ENCODE measurements at regions not wholly inside any gene's neighbourhood (a gene's known extent, or its start where the extent isn't known, plus 50 kb on each side); places are given as distances from the start of the nearest gene placed in this dataset.
A peak's percentile ranks its signal among the peaks of the same experiment; 100 is the strongest.

- H3K27ac Mint-ChIP-seq, result no peak overlapping the region
- H3K4me1 Mint-ChIP-seq, result no peaks in the 10 kb centered on the region
- H3K36me3 Mint-ChIP-seq (ENCODE audit: low read depth), result no peaks in the 10 kb centered on the region
- H3K9me3 Mint-ChIP-seq, result no peaks in the 10 kb centered on the region
- ATAC-seq (replicated peaks), result no peak
- no peak overlapping the region for H3K4me3 Mint-ChIP-seq
- peaks cover 3% of the 10 kb centered on the region for H3K27me3 Mint-ChIP-seq
These were observed 53.0 kb upstream of the DAZL start for GRCh38 chr3:16658004-16658924.

GRCh38 chr3:16658925-16659793, 53.9 kb upstream of the DAZL start:
- no peaks in the 10 kb centered on the region for H3K4me1 Mint-ChIP-seq
- no peaks in the 10 kb centered on the region for H3K36me3 Mint-ChIP-seq (ENCODE audit: low read depth)
- H3K9me3 Mint-ChIP-seq, result no peaks in the 10 kb centered on the region
- H3K4me3 Mint-ChIP-seq, result no peak overlapping the region
- ATAC-seq (replicated peaks), result no peak
- no peak overlapping the region for H3K27ac Mint-ChIP-seq
- peaks cover 3% of the 10 kb centered on the region for H3K27me3 Mint-ChIP-seq

- no peaks in the 10 kb centered on the region for H3K36me3 Mint-ChIP-seq (ENCODE audit: low read depth)
- peaks cover 17% of the 10 kb centered on the region for H3K27me3 Mint-ChIP-seq
- ATAC-seq (replicated peaks), result no peak
- no peaks in the 10 kb centered on the region for H3K9me3 Mint-ChIP-seq
- H3K27ac Mint-ChIP-seq, result no peak overlapping the region
- no peaks in the 10 kb centered on the region for H3K4me1 Mint-ChIP-seq
- no peak overlapping the region for H3K4me3 Mint-ChIP-seq
These were observed 58.9 kb upstream of the DAZL start for GRCh38 chr3:16663854-16664712.

- no peak overlapping the region for H3K27ac Mint-ChIP-seq
- no peaks in the 10 kb centered on the region for H3K36me3 Mint-ChIP-seq (ENCODE audit: low read depth)
- H3K9me3 Mint-ChIP-seq, result no peaks in the 10 kb centered on the region
- H3K4me3 Mint-ChIP-seq, result no peak overlapping the region
- no peaks in the 10 kb centered on the region for H3K4me1 Mint-ChIP-seq
- peaks cover 16% of the 10 kb centered on the region for H3K27me3 Mint-ChIP-seq
- ATAC-seq (replicated peaks), result peak; percentile 66
These were observed 60.1 kb upstream of the DAZL start for GRCh38 chr3:16665282-16665741.

- ATAC-seq (replicated peaks), result no peak
- Mint-ChIP-seq H3K36me3 (ENCODE audit: low read depth) (no peaks in the 10 kb centered on the region), H3K9me3 (no peaks in the 10 kb centered on the region), H3K4me3 (no peak overlapping the region), H3K27me3 (peaks cover 16% of the 10 kb centered on the region), H3K4me1 (no peaks in the 10 kb centered on the region), H3K27ac (no peak overlapping the region)
These were observed 61.0 kb upstream of the DAZL start for GRCh38 chr3:16666206-16666605.

- Mint-ChIP-seq H3K27ac (no peak overlapping the region), H3K4me3 (no peak overlapping the region), H3K27me3 (peaks cover 16% of the 10 kb centered on the region), H3K36me3 (ENCODE audit: low read depth) (no peaks in the 10 kb centered on the region), H3K9me3 (no peaks in the 10 kb centered on the region), H3K4me1 (no peaks in the 10 kb centered on the region)
- no peak for ATAC-seq (replicated peaks)
These were observed 62.4 kb upstream of the DAZL start for GRCh38 chr3:16667633-16668032.

- H3K9me3 Mint-ChIP-seq, result no peaks in the 10 kb centered on the region
- no peak overlapping the region for H3K4me3 Mint-ChIP-seq
- H3K27ac Mint-ChIP-seq, result no peak overlapping the region
- no peaks in the 10 kb centered on the region for H3K4me1 Mint-ChIP-seq
- ATAC-seq (replicated peaks), result no peak
- H3K27me3 Mint-ChIP-seq, result peaks cover 16% of the 10 kb centered on the region
- H3K36me3 Mint-ChIP-seq (ENCODE audit: low read depth), result no peaks in the 10 kb centered on the region
These were observed 63.7 kb upstream of the DAZL start for GRCh38 chr3:16668776-16669545.

GRCh38 chr3:16670191-16670590, 65.0 kb upstream of the DAZL start:
- H3K27ac Mint-ChIP-seq, result no peak overlapping the region
- H3K9me3 Mint-ChIP-seq, result no peaks in the 10 kb centered on the region
- peaks cover 12% of the 10 kb centered on the region for H3K27me3 Mint-ChIP-seq
- ATAC-seq (replicated peaks), result no peak
- no peaks in the 10 kb centered on the region for H3K36me3 Mint-ChIP-seq (ENCODE audit: low read depth)
- no peak overlapping the region for H3K4me3 Mint-ChIP-seq
- H3K4me1 Mint-ChIP-seq, result no peaks in the 10 kb centered on the region

GRCh38 chr3:16671690-16672089, 66.5 kb upstream of the DAZL start:
- ATAC-seq (replicated peaks), result no peak
- H3K36me3 Mint-ChIP-seq (ENCODE audit: low read depth), result no peaks in the 10 kb centered on the region
- H3K27ac Mint-ChIP-seq, result no peak overlapping the region
- H3K4me1 Mint-ChIP-seq, result no peaks in the 10 kb centered on the region
- H3K27me3 Mint-ChIP-seq, result peaks cover 8% of the 10 kb centered on the region
- no peaks in the 10 kb centered on the region for H3K9me3 Mint-ChIP-seq
- no peak overlapping the region for H3K4me3 Mint-ChIP-seq

GRCh38 chr3:16673530-16673929, 68.3 kb upstream of the DAZL start:
- Mint-ChIP-seq H3K36me3 (ENCODE audit: low read depth) (no peaks in the 10 kb centered on the region), H3K9me3 (peaks cover 3% of the 10 kb centered on the region), H3K4me3 (no peak overlapping the region), H3K27me3 (peaks cover 8% of the 10 kb centered on the region), H3K4me1 (no peaks in the 10 kb centered on the region), H3K27ac (no peak overlapping the region)
- ATAC-seq (replicated peaks), result no peak

- Mint-ChIP-seq H3K4me1 (no peaks in the 10 kb centered on the region), H3K9me3 (peaks cover 3% of the 10 kb centered on the region), H3K27me3 (peaks cover 5% of the 10 kb centered on the region), H3K36me3 (ENCODE audit: low read depth) (no peaks in the 10 kb centered on the region), H3K27ac (no peak overlapping the region), H3K4me3 (no peak overlapping the region)
- no peak for ATAC-seq (replicated peaks)
These were observed 70.6 kb upstream of the DAZL start for GRCh38 chr3:16675805-16676204.

GRCh38 chr3:16686679-16687078, 81.5 kb upstream of the DAZL start:
- Mint-ChIP-seq H3K27me3 (peaks cover 4% of the 10 kb centered on the region), H3K9me3 (no peaks in the 10 kb centered on the region), H3K27ac (no peak overlapping the region), H3K4me1 (no peaks in the 10 kb centered on the region), H3K4me3 (no peak overlapping the region), H3K36me3 (ENCODE audit: low read depth) (no peaks in the 10 kb centered on the region)
- no peak for ATAC-seq (replicated peaks)

GRCh38 chr3:16687221-16687620, 82.0 kb upstream of the DAZL start:
- Mint-ChIP-seq H3K9me3 (no peaks in the 10 kb centered on the region), H3K27me3 (peaks cover 4% of the 10 kb centered on the region), H3K36me3 (ENCODE audit: low read depth) (no peaks in the 10 kb centered on the region), H3K4me1 (no peaks in the 10 kb centered on the region), H3K4me3 (no peak overlapping the region), H3K27ac (no peak overlapping the region)
- ATAC-seq (replicated peaks), result no peak

All from activated T-helper 17 cell treated with anti-CD3 and anti-CD28 coated beads, Interleukin-2, amount 50 U/mL, for 72 hours (primary cell).